ENCODE measurements at regions not wholly inside any gene's neighbourhood (a gene's known extent, or its start where the extent isn't known, plus 50 kb on each side); places are given as distances from the start of the nearest gene placed in this dataset.

DNA sequence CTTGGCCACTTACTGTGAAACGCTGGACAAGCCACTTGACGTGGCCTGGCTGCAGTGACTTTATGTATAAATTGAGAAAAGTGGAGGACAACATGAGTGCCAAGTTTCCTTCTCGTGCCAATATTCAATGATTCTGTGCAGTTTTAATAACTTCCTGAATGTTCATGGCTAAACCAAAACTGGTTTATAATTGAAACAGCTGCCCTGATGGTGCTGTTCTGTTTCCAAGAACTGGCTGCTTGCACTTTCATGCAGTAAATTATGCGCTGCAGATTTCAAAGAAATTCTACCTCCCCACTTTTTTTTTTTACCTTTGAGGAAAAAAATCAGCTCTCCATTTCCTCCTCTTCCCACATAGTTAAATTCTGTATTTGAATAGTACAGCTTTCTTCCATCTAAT, 205.2 kb upstream of the CASK start:
- TF ChIP-seq, protein P1, sequence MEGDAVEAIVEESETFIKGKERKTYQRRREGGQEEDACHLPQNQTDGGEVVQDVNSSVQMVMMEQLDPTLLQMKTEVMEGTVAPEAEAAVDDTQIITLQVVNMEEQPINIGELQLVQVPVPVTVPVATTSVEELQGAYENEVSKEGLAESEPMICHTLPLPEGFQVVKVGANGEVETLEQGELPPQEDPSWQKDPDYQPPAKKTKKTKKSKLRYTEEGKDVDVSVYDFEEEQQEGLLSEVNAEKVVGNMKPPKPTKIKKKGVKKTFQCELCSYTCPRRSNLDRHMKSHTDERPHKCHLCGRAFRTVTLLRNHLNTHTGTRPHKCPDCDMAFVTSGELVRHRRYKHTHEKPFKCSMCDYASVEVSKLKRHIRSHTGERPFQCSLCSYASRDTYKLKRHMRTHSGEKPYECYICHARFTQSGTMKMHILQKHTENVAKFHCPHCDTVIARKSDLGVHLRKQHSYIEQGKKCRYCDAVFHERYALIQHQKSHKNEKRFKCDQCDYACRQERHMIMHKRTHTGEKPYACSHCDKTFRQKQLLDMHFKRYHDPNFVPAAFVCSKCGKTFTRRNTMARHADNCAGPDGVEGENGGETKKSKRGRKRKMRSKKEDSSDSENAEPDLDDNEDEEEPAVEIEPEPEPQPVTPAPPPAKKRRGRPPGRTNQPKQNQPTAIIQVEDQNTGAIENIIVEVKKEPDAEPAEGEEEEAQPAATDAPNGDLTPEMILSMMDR (IDR thresholded peaks at IDR 0.05; ENCODE audit: low read length): no peak
- no peak for TF ChIP-seq EZH2 (IDR thresholded peaks at IDR 0.05; ENCODE audit: borderline replicate concordance, low read length)

All from OCI-LY1 (cell line).